ENCODE measurements at regions not wholly inside any gene's neighbourhood (a gene's known extent, or its start where the extent isn't known, plus 50 kb on each side); places are given as distances from the start of the nearest gene placed in this dataset.

DNA sequence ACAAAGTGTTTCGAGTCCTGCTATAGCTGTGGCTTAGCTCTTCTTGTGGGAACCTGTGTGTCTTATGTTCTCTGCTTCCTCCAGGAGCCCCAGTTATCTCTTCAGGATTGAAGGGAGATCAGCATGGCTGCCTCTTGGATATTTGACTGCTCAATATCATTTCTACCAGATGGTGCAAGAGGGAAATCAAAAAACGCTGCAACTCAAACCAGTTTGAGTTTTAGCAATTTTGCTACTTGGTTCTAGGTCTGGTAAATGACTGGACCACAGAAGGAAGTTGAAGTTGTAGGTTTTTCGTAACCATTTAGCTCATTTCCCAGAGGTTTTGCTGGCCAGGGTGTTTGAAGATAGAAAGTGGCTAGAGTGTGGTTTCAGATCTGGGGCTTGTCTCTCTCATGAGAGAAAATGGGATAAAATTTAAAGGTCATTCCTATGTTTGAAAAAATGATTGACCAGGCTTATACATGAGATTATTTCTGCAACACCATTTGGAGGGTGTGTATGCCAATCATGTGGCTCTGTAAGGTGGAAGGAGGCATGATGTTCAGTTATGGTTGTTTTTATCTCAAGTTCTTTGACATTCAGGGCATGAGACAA lies 210.4 kb downstream of the SPRY1 start:
- TF ChIP-seq, protein P1, sequence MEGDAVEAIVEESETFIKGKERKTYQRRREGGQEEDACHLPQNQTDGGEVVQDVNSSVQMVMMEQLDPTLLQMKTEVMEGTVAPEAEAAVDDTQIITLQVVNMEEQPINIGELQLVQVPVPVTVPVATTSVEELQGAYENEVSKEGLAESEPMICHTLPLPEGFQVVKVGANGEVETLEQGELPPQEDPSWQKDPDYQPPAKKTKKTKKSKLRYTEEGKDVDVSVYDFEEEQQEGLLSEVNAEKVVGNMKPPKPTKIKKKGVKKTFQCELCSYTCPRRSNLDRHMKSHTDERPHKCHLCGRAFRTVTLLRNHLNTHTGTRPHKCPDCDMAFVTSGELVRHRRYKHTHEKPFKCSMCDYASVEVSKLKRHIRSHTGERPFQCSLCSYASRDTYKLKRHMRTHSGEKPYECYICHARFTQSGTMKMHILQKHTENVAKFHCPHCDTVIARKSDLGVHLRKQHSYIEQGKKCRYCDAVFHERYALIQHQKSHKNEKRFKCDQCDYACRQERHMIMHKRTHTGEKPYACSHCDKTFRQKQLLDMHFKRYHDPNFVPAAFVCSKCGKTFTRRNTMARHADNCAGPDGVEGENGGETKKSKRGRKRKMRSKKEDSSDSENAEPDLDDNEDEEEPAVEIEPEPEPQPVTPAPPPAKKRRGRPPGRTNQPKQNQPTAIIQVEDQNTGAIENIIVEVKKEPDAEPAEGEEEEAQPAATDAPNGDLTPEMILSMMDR (conservative IDR thresholded peaks at IDR 0.05 in 1 of 2, IDR thresholded peaks at IDR 0.05 in 1 of 2; ENCODE audit: low read depth in 1 of 2, low read length in 2 of 2): no peak
- TF ChIP-seq EZH2 (IDR thresholded peaks at IDR 0.05; ENCODE audit: low read length, missing control alignments): no peak

Data from fibroblast of lung (primary cell).